ENCODE measurements at regions not wholly inside any gene's neighbourhood (a gene's known extent, or its start where the extent isn't known, plus 50 kb on each side); places are given as distances from the start of the nearest gene placed in this dataset.

GRCh38 chr20:40512994-40513393 lies 176.0 kb downstream of the MAFB start:
- no peak for TF ChIP-seq CTCF (IDR thresholded peaks at IDR 0.05; ENCODE audit: insufficient read depth, low read length, poor library complexity, severe bottlenecking)
- TF ChIP-seq EZH2phosphoT487 (conservative IDR thresholded peaks at IDR 0.05; ENCODE audit: low read length) = no peak

Measured in SU-DHL-6 (cell line).